NCI-H82 (cell line): ENCODE measurements at regions not wholly inside any gene's neighbourhood (a gene's known extent, or its start where the extent isn't known, plus 50 kb on each side); places are given as distances from the start of the nearest gene placed in this dataset.
"Not testable (repeated sequence)": the region's sequence is repeated elsewhere in the genome, so short reads cannot be mapped to it uniquely, and the experiment has no call there.

Experiments
- DNase-seq: peaks from one replicate; lab custom pipeline; 2025; lab: John Stamatoyannopoulos, UW

- DNase-seq: no peak
Observed at GRCh38 chr4:60326735-60327134, 873.4 kb upstream of the ADGRL3 start.

GRCh38 chr4:60327651-60328050 lies 872.5 kb upstream of the ADGRL3 start:
- DNase-seq: no peak

- no peak for DNase-seq
Observed at GRCh38 chr4:60344908-60345307, 855.2 kb upstream of the ADGRL3 start.

GRCh38 chr4:60345392-60345791 lies 854.7 kb upstream of the ADGRL3 start:
- DNase-seq: no peak

- no peak for DNase-seq
Observed at GRCh38 chr4:60359746-60360367, 840.3 kb upstream of the ADGRL3 start.

GRCh38 chr4:60365176-60365575 lies 835.0 kb upstream of the ADGRL3 start:
- DNase-seq: no peak

GRCh38 chr4:60366661-60367060 lies 833.5 kb upstream of the ADGRL3 start:
- DNase-seq: no peak

- no peak for DNase-seq
Observed at GRCh38 chr4:60368986-60369385, 831.1 kb upstream of the ADGRL3 start.

- no peak for DNase-seq
Observed at GRCh38 chr4:60378010-60378409, 822.1 kb upstream of the ADGRL3 start.

- DNase-seq: no peak
Observed at GRCh38 chr4:60384516-60384915, 815.6 kb upstream of the ADGRL3 start.

- no peak for DNase-seq
Observed at GRCh38 chr4:60389633-60390032, 810.5 kb upstream of the ADGRL3 start.

- DNase-seq: no peak
Observed at GRCh38 chr4:60396341-60397049, 803.6 kb upstream of the ADGRL3 start.

- no peak for DNase-seq
Observed at GRCh38 chr4:60400593-60400992, 799.5 kb upstream of the ADGRL3 start.

GRCh38 chr4:60404027-60404426 lies 796.1 kb upstream of the ADGRL3 start:
- no peak for DNase-seq

GRCh38 chr4:60422439-60422838 lies 777.7 kb upstream of the ADGRL3 start:
- DNase-seq: no peak

- DNase-seq: not testable (repeated sequence)
Observed at GRCh38 chr4:60423573-60424184, 776.4 kb upstream of the ADGRL3 start.

- no peak for DNase-seq
Observed at GRCh38 chr4:60432911-60433310, 767.2 kb upstream of the ADGRL3 start.

- DNase-seq: no peak
Observed at GRCh38 chr4:60443068-60443467, 757.1 kb upstream of the ADGRL3 start.

- no peak for DNase-seq
Observed at GRCh38 chr4:60443796-60444195, 756.3 kb upstream of the ADGRL3 start.

GRCh38 chr4:60450054-60450453 lies 750.1 kb upstream of the ADGRL3 start:
- DNase-seq: no peak

GRCh38 chr4:60452266-60452665 lies 747.9 kb upstream of the ADGRL3 start:
- DNase-seq: peak; percentile 79

- no peak for DNase-seq
Observed at GRCh38 chr4:60455380-60455779, 744.7 kb upstream of the ADGRL3 start.

- DNase-seq: no peak
Observed at GRCh38 chr4:60461551-60461950, 738.6 kb upstream of the ADGRL3 start.
